Fibroblast of skin of back (primary cell): ENCODE measurements at regions not wholly inside any gene's neighbourhood (a gene's known extent, or its start where the extent isn't known, plus 50 kb on each side); places are given as distances from the start of the nearest gene placed in this dataset.
"Not testable (repeated sequence)": the region's sequence is repeated elsewhere in the genome, so short reads cannot be mapped to it uniquely, and the experiment has no call there.

Source experiments
- DNase-seq: peaks from one replicate; pipeline ENCODE4 v3.0.0-alpha.2; 2013

DNA sequence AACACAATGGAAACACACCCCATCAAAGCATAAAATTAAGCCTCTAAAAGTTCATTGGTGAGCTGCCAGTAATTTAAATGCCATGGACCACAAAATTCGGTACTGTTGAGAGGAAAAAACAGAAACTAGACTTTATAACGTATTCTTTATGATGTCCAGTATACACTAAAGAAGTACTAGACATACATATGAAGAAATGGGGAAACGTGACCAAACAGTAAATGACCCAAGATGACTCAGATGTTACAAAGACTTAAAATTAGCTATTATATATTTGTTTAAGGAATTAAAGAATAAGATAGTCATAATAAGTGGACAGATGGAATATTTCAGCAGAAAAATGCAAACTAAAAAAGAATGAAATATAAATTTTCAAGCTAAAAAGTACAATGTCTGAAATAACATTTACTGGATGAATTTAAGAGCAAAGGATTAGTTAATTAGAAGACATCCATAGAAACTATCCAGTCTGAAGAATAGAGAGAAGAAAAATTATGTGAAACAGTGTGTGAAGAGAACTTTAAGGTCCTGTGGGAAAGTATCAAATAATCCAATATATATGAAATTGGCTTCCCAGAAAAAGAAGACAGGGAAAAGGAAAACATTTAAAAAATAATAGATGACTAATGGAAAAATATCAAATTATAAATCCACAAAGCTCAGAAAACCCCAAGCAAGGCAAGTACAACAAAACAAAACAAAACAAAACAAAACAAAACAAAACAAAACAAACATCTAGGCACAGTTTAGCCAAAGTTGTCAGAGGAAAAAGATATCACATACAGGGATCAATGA is 69.4 kb downstream of the SAMD9 start:
- peak; percentile 74 for DNase-seq

DNA sequence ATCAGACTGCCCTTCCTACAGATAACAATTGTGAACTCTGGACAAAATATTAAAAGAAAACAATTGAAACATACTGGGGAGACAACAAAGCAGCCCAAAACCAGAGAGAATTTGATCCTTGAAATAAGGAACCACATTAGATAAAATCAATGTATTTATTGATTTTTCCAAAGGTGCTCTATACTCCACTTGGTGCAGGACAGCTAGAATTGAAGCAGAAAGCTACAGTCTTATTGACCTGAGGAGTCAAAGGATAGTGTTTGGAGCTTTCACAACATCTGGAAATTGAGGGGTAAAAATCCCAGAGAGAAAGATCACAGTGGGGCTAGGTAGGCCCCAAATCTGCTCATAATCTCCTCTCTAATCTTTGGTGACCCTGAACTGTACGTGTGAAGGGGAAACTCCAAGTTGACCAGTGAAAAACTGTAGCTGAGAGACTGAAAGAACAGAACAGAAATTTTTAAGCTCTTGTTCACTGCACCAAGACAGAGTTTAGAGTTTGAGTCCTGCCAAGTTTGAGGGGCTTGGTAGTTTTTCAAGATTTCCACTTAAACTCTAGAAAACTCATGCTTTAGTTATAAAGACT is 70.2 kb downstream of the SAMD9 start:
- DNase-seq = no peak

DNA sequence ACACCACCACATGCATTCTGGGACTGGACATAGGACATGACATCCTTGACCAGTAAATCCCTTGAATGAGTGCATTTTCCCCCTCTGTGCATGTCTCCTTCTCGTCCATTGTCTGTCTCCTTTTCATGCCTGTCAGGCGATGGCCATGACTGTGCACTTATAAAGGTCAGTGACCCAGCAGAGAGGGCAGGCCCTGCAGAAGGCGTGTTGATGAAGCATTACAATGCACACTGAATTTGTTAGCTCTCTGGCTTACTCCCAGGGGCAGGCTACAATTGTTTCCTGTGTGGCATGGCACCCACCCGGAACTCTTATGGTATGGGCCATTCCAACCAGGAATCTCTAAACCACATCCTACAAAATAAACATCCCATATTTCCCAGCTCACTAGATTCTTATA is 71.1 kb downstream of the SAMD9 start:
- DNase-seq = no peak

DNA sequence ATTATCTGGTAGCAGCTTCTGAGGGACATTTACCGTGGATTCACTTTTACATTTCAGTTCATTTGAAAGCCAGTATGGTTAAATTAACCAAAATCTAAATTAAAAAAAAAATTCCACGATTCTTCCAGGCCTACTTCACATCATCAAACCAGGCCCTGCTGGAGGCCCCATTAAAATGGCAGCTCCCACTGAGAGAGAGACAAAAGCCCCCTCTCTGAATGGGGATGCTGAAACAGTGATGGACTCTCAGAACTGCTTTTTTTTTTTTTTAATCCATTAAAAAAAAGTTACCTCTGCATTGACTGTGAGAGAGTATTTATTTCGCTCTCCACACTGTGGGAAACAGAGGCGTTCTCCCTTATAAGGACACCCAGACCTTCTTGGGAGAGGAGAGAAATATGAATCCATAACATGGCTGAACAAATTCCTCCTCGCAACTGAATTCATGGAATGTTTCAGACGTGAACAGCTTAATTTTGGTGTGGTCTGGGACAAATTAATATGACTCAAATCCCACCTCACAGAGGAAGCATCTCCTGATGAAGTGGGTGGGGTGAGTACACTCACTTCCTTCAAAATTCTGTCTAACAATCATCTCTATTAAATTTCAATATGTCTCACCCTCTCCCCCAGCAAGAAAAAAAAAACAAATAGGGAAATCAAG is 73.5 kb downstream of the SAMD9 start:
- peak; percentile 99 for DNase-seq

DNA sequence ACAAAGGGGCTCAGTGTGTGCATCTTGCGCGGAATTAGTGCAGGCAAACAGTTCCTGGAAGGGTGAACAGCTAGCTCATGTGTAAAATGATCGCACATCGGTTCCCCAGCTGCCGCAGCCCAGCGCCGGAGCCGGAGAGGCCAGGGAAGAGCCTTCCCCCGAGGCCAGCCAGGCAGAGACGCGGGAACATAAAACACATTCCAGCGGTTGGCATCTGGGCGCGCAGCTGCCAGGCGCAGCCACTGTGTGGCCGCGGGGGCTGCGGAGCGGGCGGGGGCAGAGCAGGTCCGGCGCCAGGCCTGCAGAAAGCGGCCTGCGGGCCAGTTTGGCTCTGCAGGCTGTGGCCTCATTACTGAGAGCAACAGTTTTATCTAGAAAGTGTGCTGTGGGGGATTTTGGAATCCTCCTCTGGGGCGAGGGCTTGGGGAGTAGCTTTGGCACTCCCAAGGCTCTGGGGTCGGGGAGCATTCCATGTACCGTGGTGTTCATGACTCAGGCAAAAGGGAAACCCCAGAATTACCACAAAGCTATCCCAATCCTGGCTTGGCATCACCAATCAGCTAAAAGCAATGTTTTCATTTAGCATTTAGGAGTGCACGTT is 74.3 kb downstream of the SAMD9 start:
- DNase-seq = peak; percentile 96

DNA sequence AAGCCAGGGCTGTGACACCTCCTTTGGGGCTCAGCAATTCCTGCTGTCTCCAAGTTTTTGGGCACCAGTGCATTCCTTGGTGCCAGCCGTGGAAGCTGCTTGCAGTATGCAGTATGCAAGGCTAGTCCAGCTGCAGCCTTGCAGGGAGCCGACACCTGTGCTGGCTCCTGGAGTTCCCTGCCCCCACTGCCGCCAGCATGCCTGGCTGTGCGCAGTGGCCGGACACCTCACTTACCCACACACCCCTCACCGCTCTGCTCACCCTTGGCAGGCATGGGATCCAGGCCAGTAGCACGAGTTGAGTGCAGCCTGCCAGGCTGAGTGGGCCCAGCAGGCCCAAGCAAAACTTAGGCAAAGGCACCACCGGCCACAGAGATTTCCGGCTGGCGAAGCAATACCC is 77.4 kb downstream of the SAMD9 start:
- no peak for DNase-seq

DNA sequence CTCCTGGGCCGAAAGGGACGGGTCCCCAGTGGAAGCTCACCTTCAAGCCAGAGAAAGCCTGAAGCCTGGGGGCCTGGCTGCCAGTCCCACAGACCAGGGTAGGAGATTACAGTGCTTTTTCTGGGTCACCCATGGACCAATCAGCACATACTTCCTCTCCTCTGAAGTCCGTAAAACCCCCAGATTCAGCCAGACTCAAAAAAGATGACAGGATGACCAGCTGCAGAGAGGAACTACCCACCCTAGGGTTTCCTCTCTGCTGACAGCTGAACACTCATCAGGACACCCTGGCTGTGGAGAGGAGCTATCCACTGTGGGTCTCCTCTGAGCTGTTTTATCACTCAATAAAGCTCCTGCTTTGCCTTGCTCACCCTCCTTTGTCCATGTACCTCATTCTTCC is 78.0 kb downstream of the SAMD9 start:
- no peak for DNase-seq

DNA sequence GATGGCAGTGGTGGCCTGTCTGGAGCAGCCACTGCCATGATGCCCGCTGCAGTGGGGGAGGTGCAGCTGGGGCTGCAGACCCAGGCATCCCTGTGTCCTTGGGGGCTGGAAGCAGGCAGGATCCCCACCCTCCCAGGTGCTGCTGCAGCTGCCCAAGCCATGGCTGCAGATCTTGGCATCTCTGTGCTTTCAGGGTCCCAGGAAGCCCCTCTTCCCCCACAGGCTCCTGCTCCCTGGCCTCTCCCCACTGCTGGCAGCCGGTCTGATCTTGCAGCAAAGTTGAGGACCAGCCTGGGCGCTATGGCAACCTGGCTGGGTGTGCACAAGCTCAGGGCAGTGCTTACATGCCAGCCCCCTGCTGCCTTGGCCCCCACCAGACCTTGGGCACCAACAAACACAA is 78.5 kb downstream of the SAMD9 start:
- no peak for DNase-seq

DNA sequence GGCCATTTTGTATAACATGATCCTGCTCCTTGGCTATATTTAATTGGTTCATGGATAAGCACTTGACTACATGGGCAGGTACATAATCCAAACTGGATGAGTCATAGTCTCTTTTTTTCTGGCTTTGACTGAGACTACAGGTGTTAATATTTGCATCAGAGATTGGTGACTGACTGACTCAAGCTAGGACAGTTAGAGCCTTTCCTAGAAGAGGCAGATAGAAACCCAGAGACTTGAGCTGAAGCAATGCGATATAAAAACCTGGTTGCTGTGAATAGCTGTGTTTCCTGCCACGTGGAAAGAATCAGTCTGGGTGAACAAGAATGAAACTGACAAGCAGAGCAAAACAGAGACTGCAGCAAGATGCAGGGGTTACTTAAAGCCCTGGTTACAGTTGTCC is 81.0 kb downstream of the SAMD9 start:
- DNase-seq = no peak

DNA sequence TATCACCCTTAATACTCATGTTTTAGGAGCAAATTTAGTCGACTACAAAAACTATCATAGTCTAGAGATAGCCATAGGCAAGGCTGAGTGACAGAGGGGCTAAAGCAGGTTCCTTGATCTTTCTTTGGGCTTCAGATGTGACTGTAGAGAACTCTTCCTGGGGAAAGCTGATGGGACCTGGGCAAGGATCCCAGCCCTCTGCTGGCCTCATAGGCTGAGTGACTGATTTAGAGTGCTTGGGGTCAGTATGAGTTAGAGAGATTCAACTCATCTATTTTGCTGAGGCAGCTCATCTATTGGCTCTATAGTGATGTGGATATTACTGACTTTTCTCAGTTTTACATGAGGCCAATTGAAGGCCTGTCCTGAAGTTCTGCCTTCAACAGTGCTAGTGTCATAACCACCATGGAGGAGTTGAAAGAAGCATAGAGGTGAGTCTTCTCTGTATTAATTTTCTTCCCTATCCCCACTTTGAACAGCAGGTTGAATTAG is 81.6 kb downstream of the SAMD9 start:
- no peak for DNase-seq

DNA sequence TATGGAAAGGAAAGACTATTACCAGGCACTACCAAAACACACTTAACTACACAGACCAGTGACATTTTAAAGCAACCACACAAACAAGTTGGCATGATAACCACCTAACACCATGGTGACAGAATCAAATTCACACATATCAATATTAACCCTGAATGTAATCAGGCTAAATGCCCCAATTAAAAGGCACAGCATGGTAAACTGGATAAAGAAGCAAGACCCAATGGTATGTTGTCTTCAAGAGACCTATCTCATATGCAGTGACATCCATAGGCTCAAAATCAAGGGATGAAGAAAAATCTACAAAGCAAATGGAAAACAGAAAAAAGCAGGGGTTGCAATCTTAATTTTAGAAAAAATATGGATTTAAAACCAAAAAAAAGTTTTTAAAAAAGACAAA is 86.0 kb downstream of the SAMD9 start:
- DNase-seq = no peak

DNA sequence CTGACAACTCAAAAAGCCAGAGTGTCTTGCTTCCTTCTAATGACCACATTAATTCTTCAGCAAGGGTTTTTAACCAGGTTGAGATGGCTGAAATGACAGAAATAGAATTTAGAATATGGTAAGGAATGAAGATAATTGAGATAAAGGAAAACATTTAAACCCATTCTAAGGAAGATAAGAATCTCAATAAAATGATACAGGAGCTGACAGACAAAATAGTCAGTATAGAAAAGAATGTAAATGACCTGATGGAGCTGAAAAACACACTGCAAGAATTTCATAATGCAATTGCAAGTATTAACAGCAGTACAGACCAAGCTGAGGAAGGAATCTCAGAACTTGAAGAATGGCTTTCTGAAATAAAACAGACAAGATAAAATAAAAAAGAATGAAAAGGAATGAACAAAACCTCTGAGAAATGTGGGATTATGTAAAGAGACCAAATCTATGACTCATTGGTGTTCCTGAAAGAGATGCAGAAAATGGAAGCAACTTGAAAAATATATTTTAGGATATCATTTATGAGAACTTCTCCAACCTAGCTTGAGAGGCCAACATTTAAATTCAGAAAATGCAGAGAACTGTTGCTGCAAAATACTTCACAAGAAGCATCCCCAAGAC is 87.1 kb downstream of the SAMD9 start:
- DNase-seq = peak; percentile 46

DNA sequence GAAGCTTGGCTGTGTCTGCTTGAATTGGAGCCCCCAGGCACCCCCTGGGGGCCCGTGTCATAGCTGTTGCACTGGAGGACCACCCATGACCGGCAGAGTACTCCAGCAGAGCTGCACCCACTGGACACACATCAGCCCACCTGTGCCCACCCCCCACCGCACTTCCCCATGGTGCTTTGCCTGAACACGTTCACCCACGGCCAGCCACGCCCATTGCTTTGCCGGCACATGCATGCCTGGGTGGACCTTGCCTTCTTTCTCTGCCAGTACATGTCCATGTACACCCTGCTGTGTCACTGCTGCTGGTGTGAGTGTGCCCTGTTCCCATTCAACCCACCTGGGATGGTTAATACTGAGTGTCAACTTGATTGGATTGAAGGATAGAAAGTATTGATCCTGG is 88.7 kb downstream of the SAMD9 start:
- no peak for DNase-seq

DNA sequence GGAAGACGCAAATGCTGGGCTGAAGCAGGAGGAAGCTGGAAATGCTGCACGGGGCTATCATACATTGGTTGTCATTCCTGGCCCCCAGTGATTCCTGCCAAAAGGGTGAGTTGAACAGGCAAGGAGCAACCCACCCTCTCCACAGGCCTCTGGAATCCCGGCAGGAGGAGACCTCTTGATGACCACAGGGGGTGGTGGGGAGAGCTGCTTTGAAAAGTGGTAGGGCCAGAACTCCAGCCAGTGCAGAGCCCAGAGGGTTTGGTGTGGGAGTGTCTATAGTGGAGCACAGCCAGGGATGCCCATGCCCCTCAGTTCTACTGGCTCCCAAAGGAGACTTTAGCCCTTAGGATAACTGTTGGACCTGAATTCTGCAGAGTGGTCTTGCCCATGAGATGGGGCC is 89.2 kb downstream of the SAMD9 start:
- no peak for DNase-seq

DNA sequence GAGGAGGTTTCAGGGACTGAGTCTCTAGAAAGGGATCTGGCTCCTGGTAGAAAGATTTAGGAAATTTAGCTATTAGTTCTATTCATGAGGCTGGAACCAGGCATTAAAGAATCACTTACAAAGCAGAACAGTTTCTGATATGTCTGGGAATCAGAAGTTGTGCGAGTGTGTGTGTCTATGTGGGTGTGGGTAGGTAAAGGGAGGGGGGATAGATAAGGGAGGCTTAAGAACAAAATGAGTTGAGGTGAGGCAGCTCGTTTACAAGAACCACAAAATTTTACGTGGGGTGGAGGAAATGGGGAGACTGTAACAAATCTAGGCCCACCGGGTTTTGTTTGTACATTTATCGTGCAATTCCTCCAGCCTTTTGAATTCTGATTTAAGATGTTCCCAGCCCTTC is 90.7 kb downstream of the SAMD9 start:
- DNase-seq = no peak

DNA sequence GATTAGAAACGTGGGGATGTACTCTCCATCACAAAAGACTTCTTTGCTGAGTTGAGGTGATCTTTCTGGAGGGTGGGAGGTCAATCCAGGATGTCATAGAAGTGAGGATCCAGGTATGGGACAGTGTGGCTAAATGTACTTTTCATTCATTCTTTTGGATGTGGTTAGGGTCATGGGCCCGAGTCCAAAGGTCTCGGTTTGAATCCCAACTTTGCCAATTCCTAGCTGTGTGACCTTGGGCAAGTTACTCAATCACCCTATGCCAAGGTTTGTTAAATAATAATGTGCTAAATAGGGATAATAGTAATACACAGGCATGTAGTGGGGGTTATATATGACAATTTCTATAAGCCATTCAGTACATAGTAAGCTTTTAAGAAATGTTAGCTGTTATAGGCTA is 91.4 kb downstream of the SAMD9 start:
- no peak for DNase-seq

DNA sequence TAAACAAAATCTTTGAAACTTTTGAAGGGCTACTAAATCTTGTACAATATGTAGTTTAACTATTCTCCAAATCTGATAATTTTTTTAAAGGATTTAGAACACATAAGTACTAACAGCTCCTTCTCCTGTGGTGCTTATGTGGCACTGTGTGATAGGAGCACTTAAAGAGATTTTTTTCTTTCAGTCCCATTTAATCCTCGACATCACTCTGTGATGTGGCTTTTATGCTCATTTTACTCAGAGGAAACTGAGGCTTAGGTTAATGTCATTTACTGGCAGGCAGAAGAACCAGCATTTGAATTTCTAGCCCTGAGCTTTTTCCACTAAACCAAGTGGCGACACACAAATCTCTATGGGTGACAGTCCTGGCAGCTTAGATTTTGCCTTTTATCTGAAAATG is 92.4 kb downstream of the SAMD9 start:
- DNase-seq = no peak

DNA sequence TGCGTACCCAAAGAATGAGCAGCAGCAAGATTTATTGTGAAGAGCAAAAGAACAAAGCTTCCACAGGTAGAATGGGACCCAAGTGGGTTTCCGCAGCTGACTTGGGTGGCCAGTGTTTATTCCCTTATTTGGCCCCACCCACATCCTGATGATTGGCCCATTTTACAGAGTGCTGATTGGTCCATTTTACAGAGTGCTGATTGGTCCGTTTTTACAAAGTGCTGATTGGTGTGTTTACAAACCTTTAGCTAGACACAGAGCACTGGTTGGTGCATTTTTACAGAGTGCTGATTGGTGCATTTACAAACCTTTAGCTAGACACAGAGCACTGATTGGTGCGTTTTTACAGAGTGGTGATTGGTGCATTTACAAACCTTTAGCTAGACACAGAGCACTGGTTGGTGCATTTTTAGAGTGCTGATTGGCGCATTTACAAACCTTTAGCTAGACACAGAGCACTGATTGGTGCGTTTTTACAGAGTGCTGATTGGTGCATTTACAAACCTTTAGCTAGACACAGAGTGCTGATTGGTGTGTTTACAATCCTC is 94.8 kb downstream of the SAMD9 start:
- not testable (repeated sequence) for DNase-seq

DNA sequence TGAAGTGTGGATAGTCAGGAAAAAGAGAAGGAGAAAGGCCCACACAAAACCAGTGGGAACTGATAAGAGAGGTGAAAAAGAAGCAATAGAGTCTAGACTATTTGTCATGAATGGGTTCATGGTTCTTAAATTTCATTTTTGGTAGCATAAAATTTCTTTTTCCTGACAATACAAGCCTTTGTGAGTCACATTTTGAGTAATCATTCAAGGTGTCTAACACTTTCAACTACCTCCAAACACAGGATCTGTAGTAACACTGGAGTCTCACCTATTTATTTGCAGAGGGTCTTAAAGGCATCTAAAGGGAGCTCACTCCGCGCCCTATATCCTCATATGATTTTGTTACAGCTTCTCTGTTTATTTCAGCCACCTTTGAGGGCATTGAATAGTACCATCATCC is 96.0 kb downstream of the SAMD9 start:
- no peak for DNase-seq

DNA sequence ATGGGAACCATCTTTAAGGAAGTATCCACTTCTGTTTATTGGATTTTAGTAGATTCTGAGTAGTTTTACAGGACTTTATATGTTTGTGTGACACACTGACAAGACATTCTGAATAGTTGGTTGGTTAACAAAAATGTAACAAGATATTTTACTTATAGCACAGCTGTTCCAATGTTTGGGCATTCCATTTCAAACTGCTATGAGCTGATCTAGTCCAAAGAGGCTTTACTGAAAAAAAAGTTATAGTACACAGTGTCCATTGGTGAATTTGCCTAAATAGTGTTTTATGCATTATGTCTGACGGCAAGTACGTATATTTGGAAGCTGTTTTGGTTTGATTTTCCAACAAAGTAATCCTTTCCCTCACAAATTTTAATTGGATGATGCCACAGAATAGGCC is 99.1 kb downstream of the SAMD9 start:
- peak; percentile 65 for DNase-seq

DNA sequence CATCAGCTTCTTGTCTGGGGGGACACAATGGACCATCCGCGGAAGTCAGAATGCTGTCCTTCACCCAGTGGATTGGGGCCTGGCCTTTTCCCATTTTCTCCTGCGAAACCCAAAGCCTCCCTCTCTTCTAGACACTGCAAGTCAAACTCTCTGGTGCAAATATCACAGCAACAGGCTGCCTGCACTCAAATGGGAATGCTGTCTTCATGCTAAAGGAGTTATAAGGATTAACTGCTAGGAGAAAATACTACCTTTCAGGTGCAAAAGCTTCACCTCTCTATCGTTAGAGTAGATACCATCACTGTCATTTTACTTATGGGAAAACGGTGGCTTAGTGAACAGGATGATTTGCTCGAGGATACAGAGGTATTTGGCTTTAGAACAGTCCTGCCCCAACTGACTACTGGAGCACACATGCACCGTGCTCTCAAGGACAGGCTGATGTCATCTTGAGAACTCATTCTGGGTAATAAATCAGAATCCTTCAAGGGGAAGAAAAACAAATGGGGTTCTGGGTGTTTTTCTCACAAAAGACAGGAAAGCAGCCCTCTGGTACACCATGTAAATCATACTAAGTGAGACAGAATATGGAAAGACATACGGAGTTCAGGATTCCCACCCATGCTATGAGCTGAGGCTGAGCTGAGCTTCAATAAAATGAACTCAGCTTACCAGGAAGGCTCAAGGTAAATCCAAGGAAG is 100.9 kb downstream of the SAMD9 start:
- DNase-seq = peak; percentile 48
